HepG2 (cell line): ENCODE measurements at regions not wholly inside any gene's neighbourhood (a gene's known extent, or its start where the extent isn't known, plus 50 kb on each side); places are given as distances from the start of the nearest gene placed in this dataset.

Experiments
- ATAC-seq: fragments of 200-7000 bp; cut with Tn5 transposase; 3 replicates; pipeline ENCODE4 v1.9.1; 2020; ENCODE audit warnings: mild to moderate bottlenecking, moderate library complexity
- BruUV-seq: library from RNA; stranded (reverse); fragments of 400-500 nt; replicated peaks from 2 replicates; lab custom pipeline; 2021; lab: Mats Ljungman, UMichigan
- CTCF ChIA-PET: fragments of 300-600 bp; formaldehyde crosslinking; extraction: SDS; loops from one replicate; lab custom pipeline; 2021; ENCODE audit warnings: low total read pairs, inconsistent platforms, low intra/inter-chr PET ratio; lab: Yijun Ruan, JAX
- POLR2A ChIA-PET: fragments of 350-600 bp; sonication (Branson Sonifier 250); formaldehyde crosslinking; loops from one replicate; lab custom pipeline; 2020; ENCODE audit warnings: antibody characterized with exemption, inconsistent platforms; lab: Yijun Ruan, JAX
- DNase-seq: peaks from one replicate; pipeline ENCODE4 v3.0.0-alpha.2; 2015; ENCODE audit warnings: low spot score
- FAIRE-seq: peaks from 3 replicates; lab custom pipeline; 2011; peaks lifted over from hg19 to GRCh38; lab: Jason Lieb, UNC
- H2AFZ ChIP-seq: one replicate; pipeline ENCODE4 v1.6.1; 2011; ENCODE audit warnings: low read length, inconsistent platforms
- H3K27ac ChIP-seq: fragments of 300-600 bp; 3 replicates; pipeline ENCODE4 v1.8.0; 2011; ENCODE audit warnings: mixed run types, mild to moderate bottlenecking, mixed read lengths, low read length, inconsistent platforms; ENCODE audit not compliant: insufficient read depth; ENCODE audit errors: extremely low read length
- H3K27me3 ChIP-seq, 2 experiments: fragments of 200-600 bp in 1 of 2; 2 replicates in 1 of 2; 3 replicates in 1 of 2; pipeline versions ENCODE4 v1.6.0 to v1.8.0; 2011; ENCODE audit warnings: low read length in 2 of 2, mild to moderate bottlenecking in 2 of 2, moderate library complexity in 2 of 2, inconsistent platforms in 1 of 2; ENCODE audit not compliant: insufficient read depth in 2 of 2, control insufficient read depth in 1 of 2
- H3K36me3 ChIP-seq, 2 experiments: fragments of 200-600 bp in 1 of 2; replicated peaks in 1 of 2; 2 replicates in 1 of 2; 3 replicates in 1 of 2; pipeline versions ENCODE4 v1.5.1 to v1.8.0; 2011; ENCODE audit warnings: low read length in 2 of 2, inconsistent platforms in 1 of 2; ENCODE audit not compliant: insufficient read depth in 2 of 2, control insufficient read depth in 1 of 2
- H3K4me1 ChIP-seq: 2 replicates; pipeline ENCODE4 v1.5.1; 2012; ENCODE audit warnings: low read length, inconsistent platforms; ENCODE audit not compliant: insufficient read depth
- H3K4me2 ChIP-seq: 2 replicates; pipeline ENCODE4 v1.6.0; 2011; ENCODE audit warnings: low read depth, low read length, inconsistent platforms
- H3K4me3 ChIP-seq, 3 experiments: fragments of 200-600 bp in 1 of 3; sonication (generic), shearing (Covaris generic) in 1 of 3; replicated peaks in 1 of 3; 2 replicates each; pipeline ENCODE4 v1.5.1; 2011 to 2016; ENCODE audit warnings: low read length in 3 of 3, inconsistent platforms in 2 of 3, low read depth in 2 of 3, mild to moderate bottlenecking in 2 of 3, control low read depth in 1 of 3, mixed read lengths in 1 of 3; ENCODE audit not compliant: insufficient read depth in 1 of 3
- H3K79me2 ChIP-seq: one replicate; pipeline ENCODE4 v1.6.1; 2011; ENCODE audit warnings: low read length, inconsistent platforms; ENCODE audit not compliant: insufficient read depth
- H3K9ac ChIP-seq: 2 replicates; pipeline ENCODE4 v1.6.0; 2011; ENCODE audit warnings: mild to moderate bottlenecking, low read depth, low read length, inconsistent platforms; ENCODE audit not compliant: insufficient read depth
- H3K9me3 ChIP-seq: 2 replicates; pipeline ENCODE4 v1.5.1; 2012; ENCODE audit warnings: mild to moderate bottlenecking, low read length
- H4K20me1 ChIP-seq: 2 replicates; pipeline ENCODE4 v1.6.0; 2011; ENCODE audit warnings: inconsistent platforms, mild to moderate bottlenecking, low read length, moderate library complexity; ENCODE audit not compliant: insufficient read depth
- CHD4 ChIP-seq: fragments of 200-600 bp; sonication (generic); IDR thresholded peaks from 2 replicates; pipeline ENCODE4 v1.7.0; 2017; ENCODE audit warnings: mild to moderate bottlenecking, low read length, borderline replicate concordance
- DNMT3B ChIP-seq: conservative IDR thresholded peaks from 2 replicates; pipeline ENCODE4 v1.6.1; 2016; ENCODE audit warnings: missing biosample characterization, control low read depth
- E2F2 ChIP-seq: sonication (generic); formaldehyde crosslinking; IDR thresholded peaks from 2 replicates; pipeline ENCODE4 v1.4.0; 2020; ENCODE audit warnings: missing genetic modification reagents, borderline replicate concordance
- EP300 ChIP-seq, 3 experiments: sonication (generic) in 1 of 3; formaldehyde crosslinking in 1 of 3; IDR thresholded peaks; 2 replicates each; pipeline versions ENCODE4 v1.5.1 to v1.6.1; 2011 to 2020; ENCODE audit warnings: low read depth in 2 of 3, low read length in 2 of 3, borderline replicate concordance in 1 of 3, improper control_type of control experiment in 1 of 3, mild to moderate bottlenecking in 1 of 3, missing genetic modification reagents in 1 of 3, moderate library complexity in 1 of 3
- HNF4G ChIP-seq, 2 experiments: sonication (generic) in 1 of 2; formaldehyde crosslinking in 1 of 2; IDR thresholded peaks; 2 replicates each; pipeline versions ENCODE4 v1.4.0 to v1.6.1; 2011 to 2020; ENCODE audit warnings: borderline replicate concordance in 2 of 2, low read depth in 2 of 2, mild to moderate bottlenecking in 2 of 2, low read length in 1 of 2, missing genetic modification reagents in 1 of 2, moderate library complexity in 1 of 2
- NBN ChIP-seq: fragments of 450-650 bp; conservative IDR thresholded peaks from 2 replicates; pipeline ENCODE4 v1.6.1; 2017
- NFIB ChIP-seq: sonication (generic); formaldehyde crosslinking; IDR thresholded peaks from 2 replicates; pipeline ENCODE4 v1.9.0; 2021; ENCODE audit warnings: missing genetic modification reagents, mild to moderate bottlenecking, borderline replicate concordance
- NFIC ChIP-seq: IDR thresholded peaks from 2 replicates; pipeline ENCODE4 v1.6.1; 2012; ENCODE audit warnings: mild to moderate bottlenecking, low read length, inconsistent platforms
- RARG ChIP-seq: sonication (generic); formaldehyde crosslinking; IDR thresholded peaks from 2 replicates; pipeline ENCODE4 v1.4.0; 2020; ENCODE audit warnings: low read depth, mild to moderate bottlenecking, missing genetic modification reagents
- TGIF2 ChIP-seq: IDR thresholded peaks from 2 replicates; pipeline ENCODE4 v1.6.1; 2016; ENCODE audit warnings: control low read depth, missing compliant biosample characterization
- TRIM22 ChIP-seq: fragments of 450-650 bp; IDR thresholded peaks from 2 replicates; pipeline ENCODE4 v1.6.1; 2017
- WIZ ChIP-seq: sonication (generic); formaldehyde crosslinking; IDR thresholded peaks from 2 replicates; pipeline ENCODE4 v1.5.1; 2020; ENCODE audit warnings: mild to moderate bottlenecking, missing genetic modification reagents
- XBP1 ChIP-seq: sonication (generic); formaldehyde crosslinking; IDR thresholded peaks from 2 replicates; pipeline ENCODE4 v1.5.0; 2020; ENCODE audit warnings: missing genetic modification reagents
- ZFP37 ChIP-seq: sonication (generic); formaldehyde crosslinking; IDR thresholded peaks from 2 replicates; pipeline ENCODE4 v1.4.0; 2020; ENCODE audit warnings: missing genetic modification reagents, borderline replicate concordance
- ZFP62 ChIP-seq: sonication (generic); formaldehyde crosslinking; IDR thresholded peaks from 2 replicates; pipeline ENCODE4 v1.4.0; 2020; ENCODE audit warnings: missing genetic modification reagents
- ZMYM2 ChIP-seq: sonication (generic); formaldehyde crosslinking; IDR thresholded peaks from 2 replicates; pipeline ENCODE4 v1.8.0; 2022; ENCODE audit warnings: mild to moderate bottlenecking, missing genetic modification reagents
- ZNF350 ChIP-seq: sonication (generic); formaldehyde crosslinking; IDR thresholded peaks from 2 replicates; pipeline ENCODE4 v1.4.0; 2020; ENCODE audit warnings: mild to moderate bottlenecking, low read depth, missing genetic modification reagents, borderline replicate concordance
- WGBS: methylation state at CpG from one replicate; pipeline ENCODE4 v1.1.6; 2017; ENCODE audit warnings: low lambda C conversion rate; 5-methylcytosine and 5-hydroxymethylcytosine counted together
- in situ Hi-C: cut with HindIII; loops from 2 replicates; pipeline ENCODE4 v1.10.0; 2017; ENCODE audit warnings: low pct_unique_long_range_greater_than_20kb; ENCODE audit not compliant: extremely low pct_ligation_motif_present
- intact Hi-C: fragments of 100-400 bp; cut with micrococcal nuclease; formaldehyde crosslinking; loops from one replicate; pipeline ENCODE4 v1.10.0; 2022; ENCODE audit not compliant: unreplicated experiment
- TF ChIP-seq, protein P1 (sequence below): sonication (generic); formaldehyde crosslinking; IDR thresholded peaks from 2 replicates; pipeline ENCODE4 v1.8.0; 2022; ENCODE audit warnings: missing genetic modification reagents, mild to moderate bottlenecking, inconsistent platforms, borderline replicate concordance
- TF ChIP-seq, protein P2 (sequence below): sonication (generic); formaldehyde crosslinking; IDR thresholded peaks from 2 replicates; pipeline ENCODE4 v1.4.0; 2020; ENCODE audit warnings: missing genetic modification reagents, low read depth, mild to moderate bottlenecking, borderline replicate concordance

DNA sequence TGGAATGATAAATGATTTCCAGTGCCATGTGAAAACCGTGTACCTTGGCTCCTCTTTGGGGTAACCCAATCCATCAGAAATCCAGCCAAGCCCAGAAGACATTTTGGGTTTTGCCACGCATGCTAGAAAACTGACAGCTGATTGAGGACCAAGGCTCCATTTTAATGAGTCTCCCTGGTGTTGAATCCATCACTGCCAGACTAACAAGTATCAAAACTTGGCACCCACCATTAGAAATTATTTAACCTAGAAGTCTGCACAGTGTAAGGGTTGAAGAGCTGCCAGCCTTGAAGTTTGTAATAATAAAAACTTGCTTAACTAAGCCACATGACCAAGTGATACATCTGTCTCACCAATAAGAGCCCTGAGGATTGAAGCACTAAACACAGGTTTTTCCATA lies 369.9 kb downstream of the DNAH5 start (continued):
- no peak for TF ChIP-seq ZMYM2 (CRISPR knock-in tag)
- TF ChIP-seq CHD4: no peak
- TF ChIP-seq, protein P1, sequence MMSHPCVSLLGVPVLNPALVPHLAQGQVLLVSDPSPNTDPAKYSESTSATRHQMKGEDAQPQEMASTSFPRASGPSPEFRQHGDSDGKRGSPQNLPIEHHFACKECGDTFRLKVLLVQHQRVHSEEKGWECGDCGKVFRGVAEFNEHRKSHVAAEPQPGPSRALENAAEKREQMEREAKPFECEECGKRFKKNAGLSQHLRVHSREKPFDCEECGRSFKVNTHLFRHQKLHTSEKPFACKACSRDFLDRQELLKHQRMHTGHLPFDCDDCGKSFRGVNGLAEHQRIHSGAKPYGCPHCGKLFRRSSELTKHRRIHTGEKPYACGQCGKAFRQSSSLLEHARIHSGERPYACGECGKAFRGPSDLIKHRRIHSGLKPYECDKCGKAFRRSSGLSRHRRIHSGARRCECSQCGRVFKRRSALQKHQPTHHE (CRISPR knock-in tag): no peak
- TF ChIP-seq NBN: no peak
- no peak for TF ChIP-seq ZFP37 (CRISPR knock-in tag)

GRCh38 chr5:13572163-13572562 lies 372.3 kb downstream of the DNAH5 start:
- H2AFZ ChIP-seq: no peak overlapping the region
- no peak for FAIRE-seq
- POLR2A ChIA-PET: no interaction called here
- ATAC-seq: no peak
- H4K20me1 ChIP-seq: no peaks in the 10 kb centered on the region
- no peak for DNase-seq
- peaks cover 79% of the 10 kb centered on the region for H3K9me3 ChIP-seq
- no peaks in the 10 kb centered on the region; a peak in 1 of 5 replicates for H3K27me3 ChIP-seq
- H3K4me3 ChIP-seq: no peak overlapping the region
- H3K4me2 ChIP-seq: no peak overlapping the region
- no TSS peak for BruUV-seq
- no peak overlapping the region for H3K27ac ChIP-seq
- intact Hi-C loops (no loop called here), in situ Hi-C loops (no loop called here)
- TF ChIP-seq ZNF350 (CRISPR knock-in tag) (no peak), HNF4G (IDR thresholded peaks at IDR 0.05; ENCODE audit: borderline replicate concordance, low read depth, low read length) (no peak), HNF4G (CRISPR knock-in tag; IDR thresholded peaks at IDR 0.05; ENCODE audit: borderline replicate concordance, low read depth) (no peak), WIZ (CRISPR knock-in tag) (no peak), XBP1 (CRISPR knock-in tag) (no peak), ZFP62 (CRISPR knock-in tag) (no peak), DNMT3B (no peak), E2F2 (CRISPR knock-in tag) (no peak), TRIM22 (no peak), RARG (CRISPR knock-in tag) (no peak), NFIB (CRISPR knock-in tag) (no peak), TGIF2 (CRISPR knock-in tag) (no peak), EP300 (IDR thresholded peaks at IDR 0.05; ENCODE audit: low read depth in 2 of 2, low read length in 2 of 2) (no peak), EP300 (CRISPR knock-in tag; IDR thresholded peaks at IDR 0.05; ENCODE audit: borderline replicate concordance) (no peak), NFIC (no peak)
- TF ChIP-seq, protein P2, sequence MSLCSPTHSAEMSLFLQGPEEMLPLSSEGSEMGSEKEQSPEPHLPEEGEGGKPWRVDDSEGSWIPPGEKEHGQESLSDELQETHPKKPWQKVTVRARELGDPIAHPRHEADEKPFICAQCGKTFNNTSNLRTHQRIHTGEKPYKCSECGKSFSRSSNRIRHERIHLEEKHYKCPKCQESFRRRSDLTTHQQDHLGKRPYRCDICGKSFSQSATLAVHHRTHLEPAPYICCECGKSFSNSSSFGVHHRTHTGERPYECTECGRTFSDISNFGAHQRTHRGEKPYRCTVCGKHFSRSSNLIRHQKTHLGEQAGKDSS (CRISPR knock-in tag): no peak
- no peaks in the 10 kb centered on the region for H3K4me1 ChIP-seq
- no peak overlapping the region for H3K9ac ChIP-seq
- no peaks in the 10 kb centered on the region for H3K36me3 ChIP-seq
- no peaks in the 10 kb centered on the region for H3K79me2 ChIP-seq
- 23% methylated on average over 4 of the region's 4 CpGs for whole genome bisulfite sequencing
- CTCF ChIA-PET: no interaction called here
